HG03520 (cell line): ENCODE measurements at regions not wholly inside any gene's neighbourhood (a gene's known extent, or its start where the extent isn't known, plus 50 kb on each side); places are given as distances from the start of the nearest gene placed in this dataset.
"Not testable (repeated sequence)": the region's sequence is repeated elsewhere in the genome, so short reads cannot be mapped to it uniquely, and the experiment has no call there.

Source experiments
- ATAC-seq: cut with Tn5 transposase; IDR thresholded peaks from one replicate; pipeline ENCODE4 v1.9.1; 2021; ENCODE audit warnings: mild to moderate bottlenecking, moderate library complexity; ENCODE audit not compliant: unreplicated experiment

DNA sequence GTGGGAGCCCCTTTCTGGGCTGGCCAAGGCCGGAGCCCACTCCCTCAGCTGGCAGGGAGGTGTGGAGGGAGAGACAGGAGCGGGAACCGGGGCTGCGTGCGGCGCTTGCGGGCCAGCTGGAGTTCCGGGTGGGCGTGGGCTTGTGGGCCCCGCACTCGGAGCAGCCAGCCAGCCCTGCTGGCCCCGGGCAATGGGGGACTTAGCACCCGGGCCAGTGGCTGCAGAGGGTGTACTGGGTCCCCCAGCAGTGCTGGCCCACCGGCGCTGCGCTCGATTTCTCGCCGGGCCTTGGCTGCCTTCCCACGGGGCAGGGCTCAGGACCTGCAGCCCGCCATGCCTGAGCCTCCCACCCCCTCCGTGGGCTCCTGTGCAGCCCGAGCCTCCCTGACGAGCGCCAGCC, 1082.5 kb downstream of the PCDH17 start:
- not testable (repeated sequence) for ATAC-seq

DNA sequence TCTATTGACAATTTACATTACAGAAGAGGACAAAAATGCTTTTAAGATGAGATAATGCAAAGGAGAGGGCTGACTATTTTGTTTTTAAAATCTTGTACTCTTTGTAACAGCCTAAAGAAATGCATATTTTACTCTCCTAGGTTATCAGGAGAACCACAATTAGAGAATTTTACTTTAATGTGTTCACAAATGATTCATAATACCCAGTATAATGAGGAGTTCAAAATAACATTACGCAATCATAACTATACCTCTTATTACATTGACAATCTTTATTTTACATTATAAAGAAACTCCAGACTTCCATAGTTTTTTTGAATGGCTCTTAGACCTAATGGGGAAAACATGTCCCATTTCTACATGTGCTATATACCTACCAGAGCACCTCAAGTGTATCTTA, 1089.7 kb downstream of the PCDH17 start:
- no peak for ATAC-seq

DNA sequence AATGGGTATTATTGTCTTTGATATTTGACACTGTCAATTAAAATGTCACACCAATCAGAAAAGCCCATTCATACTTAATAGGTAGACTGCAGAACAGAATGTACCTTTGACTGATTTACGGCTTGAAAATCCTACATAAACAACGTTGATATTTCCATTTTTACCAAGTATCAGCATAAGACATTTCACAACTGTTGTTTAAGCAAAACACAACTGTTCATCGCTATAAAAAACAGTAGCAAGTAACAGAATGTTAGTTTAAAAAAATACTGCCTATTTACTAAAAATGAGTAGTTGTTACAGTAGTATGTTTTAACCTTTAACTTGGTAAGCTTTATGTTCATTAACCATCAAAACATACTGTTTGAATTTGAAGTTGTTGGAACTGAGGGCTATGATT, 1096.6 kb downstream of the PCDH17 start:
- ATAC-seq: no peak

DNA sequence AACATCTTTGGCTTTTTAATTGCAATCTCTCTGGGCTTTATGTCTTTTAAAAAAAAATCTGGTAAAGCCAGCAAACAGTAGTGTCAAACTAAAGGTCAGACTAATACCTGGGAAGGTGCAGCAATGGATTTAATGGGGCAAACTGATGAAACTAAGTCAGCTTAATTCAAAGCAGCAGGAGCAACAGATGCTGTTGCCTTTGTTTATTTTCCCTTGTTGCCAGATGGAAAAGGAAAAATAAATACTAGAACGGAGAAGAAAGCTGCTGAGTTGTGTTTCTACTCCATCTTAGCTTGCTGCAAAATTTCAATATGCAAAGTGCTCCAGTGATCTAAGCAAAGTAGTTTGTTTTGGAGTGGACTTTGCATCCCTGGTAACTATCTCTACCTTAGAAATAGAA, 1097.8 kb downstream of the PCDH17 start:
- no peak for ATAC-seq

- ATAC-seq: no peak
Measured at GRCh38 chr13:58744686-58745085, 1113.1 kb downstream of the PCDH17 start.

- ATAC-seq: no peak
Measured at GRCh38 chr13:58767566-58767965, 1136.0 kb downstream of the PCDH17 start.

GRCh38 chr13:58773280-58773859, 1141.8 kb downstream of the PCDH17 start:
- no peak for ATAC-seq

GRCh38 chr13:58782736-58783135, 1151.2 kb downstream of the PCDH17 start:
- ATAC-seq: no peak

- no peak for ATAC-seq
Measured at GRCh38 chr13:58792854-58793253, 1161.3 kb downstream of the PCDH17 start.

- ATAC-seq: no peak
Measured at GRCh38 chr13:58795715-58796114, 1164.2 kb downstream of the PCDH17 start.

GRCh38 chr13:58804832-58805231, 1173.3 kb downstream of the PCDH17 start:
- ATAC-seq: no peak

GRCh38 chr13:58806401-58806800, 1174.9 kb downstream of the PCDH17 start:
- no peak for ATAC-seq

GRCh38 chr13:58823701-58824100, 1192.2 kb downstream of the PCDH17 start:
- no peak for ATAC-seq

DNA sequence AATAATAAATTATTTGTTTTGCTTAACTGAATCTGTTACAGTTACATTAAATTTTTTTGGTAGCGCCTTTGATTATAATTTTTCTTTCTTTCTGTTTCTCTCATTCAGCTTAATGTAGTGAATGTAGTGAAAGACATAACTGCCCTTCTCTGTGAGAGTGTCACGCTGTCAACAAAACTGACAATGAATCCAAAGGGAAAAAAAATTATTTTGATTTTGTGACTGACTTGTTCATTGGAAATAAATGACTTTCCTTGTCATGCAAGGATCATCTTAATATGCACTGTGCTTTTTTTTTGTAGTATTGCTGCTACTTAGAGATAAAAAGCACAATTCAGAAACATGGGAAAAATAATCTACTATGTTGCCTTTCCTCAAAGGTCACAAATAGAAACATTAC, 1196.4 kb downstream of the PCDH17 start:
- no peak for ATAC-seq

- ATAC-seq: no peak
Measured at GRCh38 chr13:58830841-58831240, 1199.3 kb downstream of the PCDH17 start.

DNA sequence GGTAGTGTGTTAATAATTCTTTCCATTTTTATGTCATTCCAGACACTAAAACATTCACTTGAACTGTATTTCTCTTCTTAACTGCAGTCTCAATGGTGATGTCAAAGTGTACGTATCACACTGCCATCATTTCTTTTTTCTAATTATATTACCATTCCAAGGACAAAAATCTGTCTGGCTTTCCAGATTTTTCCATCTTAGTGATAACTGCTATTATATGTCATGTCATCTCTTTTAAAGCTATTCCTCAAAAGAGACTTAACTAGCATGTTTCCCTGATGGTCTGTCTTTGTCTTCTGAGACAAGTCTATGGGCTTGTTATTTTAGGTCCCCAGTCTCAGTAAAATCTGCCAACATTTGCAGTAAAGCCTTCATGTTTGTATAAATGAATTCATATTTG, 1207.1 kb downstream of the PCDH17 start:
- no peak for ATAC-seq

GRCh38 chr13:58843071-58843470, 1211.5 kb downstream of the PCDH17 start:
- ATAC-seq: no peak

DNA sequence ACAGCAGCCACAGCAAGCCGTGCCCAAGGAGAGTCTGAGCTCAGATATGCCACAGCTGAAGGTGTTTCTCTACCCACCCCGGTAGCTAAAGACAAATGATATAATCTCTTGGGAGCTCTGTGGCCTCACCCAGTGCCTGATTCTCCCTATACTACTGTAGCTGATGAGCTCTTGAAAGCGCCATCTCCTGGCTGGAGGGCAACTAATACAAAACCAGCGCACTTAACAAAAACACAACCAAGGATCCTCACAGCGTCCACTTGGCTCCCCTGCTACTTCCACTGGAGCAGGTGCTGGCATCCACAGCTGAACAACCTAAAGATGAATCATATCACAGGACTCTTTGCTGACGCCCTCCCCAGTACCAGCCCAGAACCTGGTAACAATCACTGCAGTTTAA, 1212.0 kb downstream of the PCDH17 start:
- ATAC-seq: no peak

DNA sequence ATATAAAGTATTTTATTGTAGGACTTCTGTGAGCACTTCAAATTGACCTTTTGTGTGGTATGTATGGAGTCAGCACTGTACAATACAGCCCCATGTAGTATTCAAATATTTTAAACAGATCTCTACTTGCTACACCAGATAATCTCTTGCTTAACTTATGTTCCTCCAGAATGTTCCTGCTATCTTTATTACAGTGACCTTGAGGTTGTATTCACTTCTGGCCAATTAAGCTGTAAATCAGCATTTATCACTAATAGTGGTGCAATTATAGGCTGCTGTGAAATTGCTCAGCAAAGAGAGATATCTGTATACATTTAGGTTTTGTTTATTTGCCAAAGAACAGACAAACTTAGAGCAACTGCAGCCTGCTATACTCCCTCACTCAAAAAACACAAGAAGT, 1218.6 kb downstream of the PCDH17 start:
- no peak for ATAC-seq

DNA sequence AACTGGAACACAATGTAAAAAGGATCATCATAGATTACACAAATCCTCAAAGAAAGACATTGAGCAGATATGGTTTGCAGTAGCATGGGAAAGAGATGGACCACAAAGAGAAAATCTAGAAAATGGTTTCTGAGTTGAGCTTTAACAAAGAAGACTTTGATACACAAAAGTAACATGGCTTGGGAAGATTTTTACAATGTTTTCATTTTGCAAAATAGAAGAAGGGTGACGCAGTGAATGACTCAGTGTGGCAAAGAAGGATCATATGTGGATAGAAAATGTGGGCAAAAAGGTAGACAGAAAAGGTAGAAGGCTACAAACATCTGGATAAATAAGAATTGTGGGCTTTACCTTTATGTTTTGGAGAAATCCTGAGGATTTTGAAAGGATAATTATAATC, 1220.5 kb downstream of the PCDH17 start:
- ATAC-seq: no peak

DNA sequence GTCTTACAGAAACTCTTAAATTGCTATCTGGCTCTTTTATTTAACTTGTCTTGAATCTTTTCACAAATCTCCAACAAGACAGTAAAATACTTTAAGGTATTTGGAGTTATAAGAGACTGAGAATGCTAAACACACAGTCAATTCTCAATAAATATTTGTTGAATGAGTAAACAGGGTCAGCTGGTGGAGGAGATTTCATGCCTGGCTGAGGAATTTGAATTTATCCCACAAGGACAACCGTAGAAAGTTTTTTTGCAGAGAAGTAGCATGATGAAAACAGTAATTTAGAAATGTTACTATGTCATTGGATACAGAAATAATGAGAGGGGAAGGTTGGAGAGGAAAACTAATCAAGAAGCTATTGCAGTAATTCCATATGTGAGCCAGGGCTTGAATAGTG, 1223.7 kb downstream of the PCDH17 start:
- ATAC-seq: no peak

DNA sequence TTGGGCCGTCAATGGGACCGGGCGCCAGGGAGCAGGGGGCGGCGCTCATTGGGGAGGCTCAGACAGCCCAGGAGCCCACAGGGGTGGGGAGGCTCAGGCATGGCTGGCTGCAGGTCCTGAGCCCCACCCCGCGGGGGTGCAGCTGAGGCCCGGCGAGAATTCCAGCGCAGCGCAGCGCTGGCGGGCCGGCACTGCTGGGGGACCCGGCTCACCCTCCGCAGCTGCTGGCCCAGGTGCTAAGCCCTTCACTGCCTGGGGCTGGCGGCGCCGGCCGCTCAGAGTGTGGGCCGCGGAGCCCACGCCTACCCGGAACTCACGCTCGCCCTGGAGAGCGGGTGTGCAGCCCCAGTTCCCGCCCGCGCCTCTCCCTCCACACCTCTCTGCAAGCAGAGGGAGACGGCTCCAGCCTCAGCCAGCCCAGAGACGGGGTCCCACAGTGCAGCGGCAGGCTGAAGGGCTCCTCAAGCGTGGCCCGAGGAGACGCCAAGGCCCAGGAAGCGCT, 1227.4 kb downstream of the PCDH17 start:
- ATAC-seq: no peak

GRCh38 chr13:58865286-58865685, 1233.7 kb downstream of the PCDH17 start:
- ATAC-seq: no peak
